Esophagus squamous epithelium (tissue), 4 donors: ENCODE measurements at regions not wholly inside any gene's neighbourhood (a gene's known extent, or its start where the extent isn't known, plus 50 kb on each side); places are given as distances from the start of the nearest gene placed in this dataset.

Experiments
- CTCF ChIP-seq, 6 experiments: fragments of 450-650 bp in 4 of 6; fragments of 200-600 bp in 2 of 6; sonication (generic) in 2 of 6; IDR thresholded peaks; one replicate each; pipeline ENCODE4 v1.5.1; 2016 to 2019; ENCODE audit warnings: antibody characterized with exemption in 6 of 6, mild to moderate bottlenecking in 4 of 6, moderate library complexity in 4 of 6
- POLR2A ChIP-seq, 4 donors: fragments of 450-650 bp; IDR thresholded peaks; one replicate each; pipeline ENCODE4 v1.6.1; 2017; ENCODE audit warnings: antibody characterized with exemption in 4 of 4, mild to moderate bottlenecking in 4 of 4, moderate library complexity in 3 of 4

- no peak for TF ChIP-seq CTCF (IDR thresholded peaks at IDR 0.05)
- TF ChIP-seq POLR2A (IDR thresholded peaks at IDR 0.05), result no peak
Observed at GRCh38 chr11:38302564-38302963, 1704.5 kb upstream of the RAG2 start.
